Vagina (tissue), 2 donors: ENCODE measurements at regions not wholly inside any gene's neighbourhood (a gene's known extent, or its start where the extent isn't known, plus 50 kb on each side); places are given as distances from the start of the nearest gene placed in this dataset.

ENCODE experiments used
- DNase-seq, 2 donors: peaks; one replicate each; pipeline ENCODE4 v3.0.0-alpha.2; 2017; ENCODE audit errors: extremely low spot score in 2 of 2
- H3K27ac ChIP-seq: fragments of 200-600 bp; sonication (generic); one replicate; pipeline ENCODE4 v1.5.1; 2019
- H3K27me3 ChIP-seq: fragments of 200-600 bp; sonication (generic); one replicate; pipeline ENCODE4 v1.5.1; 2019
- H3K36me3 ChIP-seq, 2 donors: fragments of 200-600 bp; sonication (generic); one replicate each; pipeline ENCODE4 v1.5.1; 2017 to 2019
- H3K4me1 ChIP-seq: fragments of 200-600 bp; sonication (generic); one replicate; pipeline ENCODE4 v1.5.1; 2019
- H3K4me3 ChIP-seq, 2 donors: fragments of 200-600 bp; sonication (generic); 1 replicate in 1 of 2; 2 replicates in 1 of 2; pipeline ENCODE4 v1.5.1; 2016 to 2019
- H3K9me3 ChIP-seq: fragments of 200-600 bp; sonication (generic); one replicate; pipeline ENCODE4 v1.5.1; 2019
- CTCF ChIP-seq, 3 experiments: fragments of 450-650 bp in 2 of 3; fragments of 200-600 bp in 1 of 3; sonication (generic) in 1 of 3; IDR thresholded peaks; one replicate each; pipeline ENCODE4 v1.5.1; 2017 to 2019; ENCODE audit warnings: antibody characterized with exemption in 3 of 3, mild to moderate bottlenecking in 2 of 3, moderate library complexity in 2 of 3
- POLR2A ChIP-seq, 2 donors: fragments of 450-650 bp; IDR thresholded peaks; one replicate each; pipeline ENCODE4 v1.6.1; 2017; ENCODE audit warnings: antibody characterized with exemption in 2 of 2, mild to moderate bottlenecking in 2 of 2, moderate library complexity in 2 of 2
- POLR2AphosphoS5 ChIP-seq, 2 donors: sonication (generic); formaldehyde crosslinking; IDR thresholded peaks; one replicate each; pipeline ENCODE4 v1.9.0; 2017; ENCODE audit warnings: antibody characterized with exemption in 2 of 2, mild to moderate bottlenecking in 2 of 2, low read depth in 1 of 2; ENCODE audit not compliant: insufficient read depth in 1 of 2
- intact Hi-C: fragments of 100-400 bp; cut with DNase I; formaldehyde crosslinking; loops from one replicate; pipeline ENCODE4 v1.15.1; 2023

DNA sequence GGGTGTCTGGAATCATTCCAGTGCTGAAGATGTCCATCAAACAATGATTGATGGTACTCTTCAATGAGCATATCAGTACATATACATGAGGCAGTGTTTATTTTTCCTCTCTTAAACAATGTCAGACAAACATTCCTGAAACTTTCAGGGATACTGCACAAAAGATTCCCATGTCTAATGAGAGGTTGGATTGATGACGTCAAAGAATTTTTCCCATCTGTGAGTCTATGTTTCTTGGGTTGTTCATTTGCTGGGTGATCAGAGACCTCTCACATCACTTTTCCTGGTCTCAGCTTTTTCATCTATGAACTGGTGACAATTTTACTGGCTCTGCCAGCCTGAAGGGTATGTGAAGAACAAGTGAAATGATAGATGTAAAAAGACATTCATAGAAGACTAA, 325.5 kb downstream of the EN1 start:
- H3K27me3 ChIP-seq: no peaks in the 10 kb centered on the region
- intact Hi-C loops: no loop called here
- no peak for DNase-seq
- H3K36me3 ChIP-seq: no peaks in the 10 kb centered on the region
- no peak for TF ChIP-seq POLR2A (IDR thresholded peaks at IDR 0.05)
- TF ChIP-seq CTCF (IDR thresholded peaks at IDR 0.05): no peak
- no peak overlapping the region for H3K27ac ChIP-seq
- no peaks in the 10 kb centered on the region for H3K9me3 ChIP-seq
- no peak overlapping the region for H3K4me3 ChIP-seq
- H3K4me1 ChIP-seq: no peaks in the 10 kb centered on the region

DNA sequence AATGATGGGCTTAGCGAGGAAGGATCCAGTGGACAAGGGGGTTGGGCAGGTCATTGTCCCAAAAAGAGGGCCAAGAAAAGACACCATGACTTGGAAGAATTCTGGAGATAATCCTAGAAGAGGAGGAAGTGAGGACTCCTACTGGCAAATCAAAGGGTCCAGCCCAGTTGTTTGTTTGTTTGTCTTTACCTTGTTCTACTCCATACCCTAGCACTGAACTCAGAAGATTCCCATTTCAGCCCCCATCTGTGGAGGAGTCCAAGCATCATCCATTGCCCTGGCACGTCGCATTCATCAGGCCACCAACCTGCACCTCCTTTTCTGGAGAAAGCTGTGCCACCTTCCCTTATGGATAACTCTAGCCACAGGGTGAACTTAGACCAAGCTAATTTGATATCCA, 326.2 kb downstream of the EN1 start:
- no peak for DNase-seq
- intact Hi-C loops: no loop called here
- TF ChIP-seq CTCF (IDR thresholded peaks at IDR 0.05): no peak
- TF ChIP-seq POLR2AphosphoS5 (IDR thresholded peaks at IDR 0.05; ENCODE audit: insufficient read depth in 1 of 2, low read depth in 1 of 2): no peak
- no peak for TF ChIP-seq POLR2A (IDR thresholded peaks at IDR 0.05)
- H3K36me3 ChIP-seq: no peaks in the 10 kb centered on the region
- H3K4me3 ChIP-seq: no peak overlapping the region
- no peaks in the 10 kb centered on the region for H3K4me1 ChIP-seq
- H3K9me3 ChIP-seq: no peaks in the 10 kb centered on the region
- H3K27me3 ChIP-seq: no peaks in the 10 kb centered on the region
- H3K27ac ChIP-seq: no peak overlapping the region

- Histone ChIP-seq H3K27me3 (no peaks in the 10 kb centered on the region), H3K36me3 (no peaks in the 10 kb centered on the region), H3K9me3 (no peaks in the 10 kb centered on the region), H3K27ac (no peak overlapping the region), H3K4me3 (no peak overlapping the region), H3K4me1 (no peaks in the 10 kb centered on the region)
- TF ChIP-seq POLR2A (IDR thresholded peaks at IDR 0.05) (no peak), POLR2AphosphoS5 (IDR thresholded peaks at IDR 0.05; ENCODE audit: insufficient read depth in 1 of 2, low read depth in 1 of 2) (no peak), CTCF (IDR thresholded peaks at IDR 0.05) (no peak)
- DNase-seq: no peak
- intact Hi-C loops: no loop called here
These were observed 327.2 kb downstream of the EN1 start for GRCh38 chr2:118520246-118520645.

- intact Hi-C loops: no loop called here
- TF ChIP-seq POLR2AphosphoS5 (IDR thresholded peaks at IDR 0.05; ENCODE audit: insufficient read depth in 1 of 2, low read depth in 1 of 2) (no peak), POLR2A (IDR thresholded peaks at IDR 0.05) (no peak), CTCF (IDR thresholded peaks at IDR 0.05) (no peak)
- DNase-seq: no peak
These were observed 327.9 kb downstream of the EN1 start for GRCh38 chr2:118519511-118519910.

GRCh38 chr2:118510807-118511206, 336.6 kb downstream of the EN1 start:
- H3K4me3 ChIP-seq: no peak overlapping the region
- H3K9me3 ChIP-seq: no peaks in the 10 kb centered on the region
- intact Hi-C loops: no loop called here
- no peaks in the 10 kb centered on the region for H3K27me3 ChIP-seq
- no peaks in the 10 kb centered on the region for H3K36me3 ChIP-seq
- TF ChIP-seq POLR2AphosphoS5 (IDR thresholded peaks at IDR 0.05; ENCODE audit: insufficient read depth in 1 of 2, low read depth in 1 of 2) (no peak), POLR2A (IDR thresholded peaks at IDR 0.05) (no peak), CTCF (IDR thresholded peaks at IDR 0.05) (no peak)
- no peak overlapping the region for H3K27ac ChIP-seq
- DNase-seq: peak in 1 of 2 donors; percentile 37
- no peaks in the 10 kb centered on the region for H3K4me1 ChIP-seq

More at GRCh38 chr2:118519511-118519910, 327.9 kb downstream of the EN1 start:
- no peaks in the 10 kb centered on the region for H3K27me3 ChIP-seq
- no peaks in the 10 kb centered on the region for H3K36me3 ChIP-seq
- no peaks in the 10 kb centered on the region for H3K4me1 ChIP-seq
- no peak overlapping the region for H3K4me3 ChIP-seq
- H3K9me3 ChIP-seq: no peaks in the 10 kb centered on the region
- no peak overlapping the region for H3K27ac ChIP-seq
